Parathyroid adenoma (tissue), 2 donors: ENCODE measurements at regions not wholly inside any gene's neighbourhood (a gene's known extent, or its start where the extent isn't known, plus 50 kb on each side); places are given as distances from the start of the nearest gene placed in this dataset.

ENCODE experiments used
- H2AFZ ChIP-seq: fragments of 300-600 bp; sonication (generic); one replicate; pipeline ENCODE4 v1.7.0; 2017; ENCODE audit warnings: antibody characterized with exemption, mild to moderate bottlenecking
- H3K27ac ChIP-seq: fragments of 300-600 bp; sonication (generic); one replicate; pipeline ENCODE4 v1.7.0; 2017
- H3K27me3 ChIP-seq: fragments of 300-600 bp; sonication (generic); one replicate; pipeline ENCODE4 v1.7.0; 2017; ENCODE audit warnings: low read length; ENCODE audit not compliant: control insufficient read depth, insufficient read depth
- H3K36me3 ChIP-seq: fragments of 300-600 bp; sonication (generic); one replicate; pipeline ENCODE4 v1.7.0; 2017; ENCODE audit warnings: low read length; ENCODE audit not compliant: control insufficient read depth, insufficient read depth
- H3K4me1 ChIP-seq: fragments of 300-600 bp; sonication (generic); one replicate; pipeline ENCODE4 v1.7.0; 2017; ENCODE audit warnings: control low read depth
- H3K4me2 ChIP-seq: fragments of 300-600 bp; sonication (generic); one replicate; pipeline ENCODE4 v1.7.0; 2017; ENCODE audit warnings: low read length
- H3K4me3 ChIP-seq: fragments of 300-600 bp; sonication (generic); one replicate; pipeline ENCODE4 v1.7.0; 2017; ENCODE audit warnings: low read depth, low read length
- H3K79me2 ChIP-seq: fragments of 300-600 bp; sonication (generic); one replicate; pipeline ENCODE4 v1.7.0; 2017; ENCODE audit warnings: control low read depth
- H3K9ac ChIP-seq: fragments of 300-600 bp; sonication (generic); one replicate; pipeline ENCODE4 v1.7.0; 2017; ENCODE audit warnings: mild to moderate bottlenecking
- H3K9me3 ChIP-seq: fragments of 300-600 bp; sonication (generic); one replicate; pipeline ENCODE4 v1.7.0; 2017; ENCODE audit warnings: low read length; ENCODE audit not compliant: control insufficient read depth
- TF ChIP-seq, protein P1 (sequence below): fragments of 300-600 bp; sonication (generic); IDR thresholded peaks from one replicate; pipeline ENCODE4 v1.7.0; 2017; ENCODE audit warnings: antibody characterized with exemption, mild to moderate bottlenecking
- donor health status: primary hyperparathyroidism.

DNA sequence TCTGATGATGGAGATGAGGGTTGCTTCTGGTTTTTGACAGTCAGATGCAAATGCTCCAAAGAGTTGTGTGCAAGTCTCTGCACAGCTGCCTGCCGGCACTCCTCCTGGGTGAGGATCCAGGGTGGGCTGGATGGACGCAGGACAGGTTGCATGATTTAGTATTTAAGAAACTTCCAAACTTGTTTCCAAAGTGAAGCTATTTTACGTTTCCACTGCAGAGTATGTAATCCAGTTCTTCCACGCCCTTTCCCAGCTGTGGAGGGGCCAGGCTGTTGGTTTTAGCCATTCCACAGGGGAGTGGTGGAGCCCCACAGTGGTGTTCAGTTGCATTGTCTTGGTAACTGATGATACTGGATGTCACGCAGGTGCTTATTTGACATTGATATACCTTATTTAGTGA is 157.3 kb downstream of the THBS2 start:
- Histone ChIP-seq H3K9me3 (no peaks in the 10 kb centered on the region), H3K4me1 (peaks cover 70% of the 10 kb centered on the region), H3K79me2 (no peaks in the 10 kb centered on the region), H3K9ac (no peak overlapping the region), H3K36me3 (no peaks in the 10 kb centered on the region), H3K27ac (peak overlapping the region; percentile 73), H3K4me3 (no peak overlapping the region), H2AFZ (peak overlapping the region; percentile 5), H3K27me3 (no peaks in the 10 kb centered on the region), H3K4me2 (no peak overlapping the region)
- TF ChIP-seq, protein P1, sequence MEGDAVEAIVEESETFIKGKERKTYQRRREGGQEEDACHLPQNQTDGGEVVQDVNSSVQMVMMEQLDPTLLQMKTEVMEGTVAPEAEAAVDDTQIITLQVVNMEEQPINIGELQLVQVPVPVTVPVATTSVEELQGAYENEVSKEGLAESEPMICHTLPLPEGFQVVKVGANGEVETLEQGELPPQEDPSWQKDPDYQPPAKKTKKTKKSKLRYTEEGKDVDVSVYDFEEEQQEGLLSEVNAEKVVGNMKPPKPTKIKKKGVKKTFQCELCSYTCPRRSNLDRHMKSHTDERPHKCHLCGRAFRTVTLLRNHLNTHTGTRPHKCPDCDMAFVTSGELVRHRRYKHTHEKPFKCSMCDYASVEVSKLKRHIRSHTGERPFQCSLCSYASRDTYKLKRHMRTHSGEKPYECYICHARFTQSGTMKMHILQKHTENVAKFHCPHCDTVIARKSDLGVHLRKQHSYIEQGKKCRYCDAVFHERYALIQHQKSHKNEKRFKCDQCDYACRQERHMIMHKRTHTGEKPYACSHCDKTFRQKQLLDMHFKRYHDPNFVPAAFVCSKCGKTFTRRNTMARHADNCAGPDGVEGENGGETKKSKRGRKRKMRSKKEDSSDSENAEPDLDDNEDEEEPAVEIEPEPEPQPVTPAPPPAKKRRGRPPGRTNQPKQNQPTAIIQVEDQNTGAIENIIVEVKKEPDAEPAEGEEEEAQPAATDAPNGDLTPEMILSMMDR = peak; percentile 26

DNA sequence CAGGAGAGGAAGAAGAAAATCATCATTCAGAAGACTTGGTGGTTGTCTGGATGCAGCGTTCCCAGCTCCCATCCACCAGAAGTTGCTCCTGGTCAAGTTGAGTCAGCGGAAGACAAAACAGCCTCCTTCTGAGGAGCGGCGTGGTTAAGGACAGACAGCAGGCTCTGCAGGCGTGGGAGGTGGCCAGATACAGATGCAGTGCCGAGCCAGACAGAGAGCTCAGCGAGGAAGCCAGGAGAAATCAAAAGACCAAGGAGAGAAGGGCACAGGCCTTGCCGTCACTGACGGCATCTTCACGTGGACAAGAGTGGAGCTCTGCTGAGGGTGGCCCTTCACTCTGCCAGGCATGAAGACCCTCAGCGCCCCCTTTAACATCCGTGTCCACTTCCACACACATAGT is 158.5 kb downstream of the THBS2 start:
- Histone ChIP-seq H3K27ac (peak overlapping the region; percentile 67), H3K4me2 (no peak overlapping the region), H3K4me3 (no peak overlapping the region), H3K27me3 (no peaks in the 10 kb centered on the region), H3K4me1 (peaks cover 70% of the 10 kb centered on the region), H3K9ac (no peak overlapping the region), H2AFZ (peak overlapping the region; percentile 83), H3K36me3 (no peaks in the 10 kb centered on the region), H3K79me2 (no peaks in the 10 kb centered on the region), H3K9me3 (no peaks in the 10 kb centered on the region)
- TF ChIP-seq, protein P1 = no peak

DNA sequence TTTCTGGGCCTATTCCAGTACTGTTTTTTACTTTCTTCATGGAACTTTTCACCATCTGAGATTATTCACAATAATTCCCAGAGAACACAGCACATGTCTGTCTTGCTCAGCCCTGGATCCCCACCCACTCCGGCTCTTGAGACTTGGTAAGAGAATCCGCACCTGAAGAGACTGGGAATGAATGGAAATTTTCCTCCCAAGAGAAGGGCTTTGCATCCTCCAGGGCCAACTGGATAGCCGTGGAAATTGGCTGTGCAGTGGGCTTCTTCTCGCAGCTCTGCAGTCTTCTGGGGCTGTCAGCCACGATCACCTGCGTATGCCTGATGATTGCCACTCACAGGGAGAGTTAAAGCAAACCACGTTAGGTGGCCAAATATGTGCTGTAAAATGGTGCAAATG is 159.1 kb downstream of the THBS2 start:
- Histone ChIP-seq H3K27ac (peak overlapping the region; percentile 67), H3K4me2 (no peak overlapping the region), H3K36me3 (no peaks in the 10 kb centered on the region), H3K9me3 (no peaks in the 10 kb centered on the region), H3K4me3 (no peak overlapping the region), H3K4me1 (peaks cover 64% of the 10 kb centered on the region), H2AFZ (peak overlapping the region; percentile 83), H3K79me2 (no peaks in the 10 kb centered on the region), H3K27me3 (no peaks in the 10 kb centered on the region), H3K9ac (no peak overlapping the region)
- TF ChIP-seq, protein P1 = no peak

DNA sequence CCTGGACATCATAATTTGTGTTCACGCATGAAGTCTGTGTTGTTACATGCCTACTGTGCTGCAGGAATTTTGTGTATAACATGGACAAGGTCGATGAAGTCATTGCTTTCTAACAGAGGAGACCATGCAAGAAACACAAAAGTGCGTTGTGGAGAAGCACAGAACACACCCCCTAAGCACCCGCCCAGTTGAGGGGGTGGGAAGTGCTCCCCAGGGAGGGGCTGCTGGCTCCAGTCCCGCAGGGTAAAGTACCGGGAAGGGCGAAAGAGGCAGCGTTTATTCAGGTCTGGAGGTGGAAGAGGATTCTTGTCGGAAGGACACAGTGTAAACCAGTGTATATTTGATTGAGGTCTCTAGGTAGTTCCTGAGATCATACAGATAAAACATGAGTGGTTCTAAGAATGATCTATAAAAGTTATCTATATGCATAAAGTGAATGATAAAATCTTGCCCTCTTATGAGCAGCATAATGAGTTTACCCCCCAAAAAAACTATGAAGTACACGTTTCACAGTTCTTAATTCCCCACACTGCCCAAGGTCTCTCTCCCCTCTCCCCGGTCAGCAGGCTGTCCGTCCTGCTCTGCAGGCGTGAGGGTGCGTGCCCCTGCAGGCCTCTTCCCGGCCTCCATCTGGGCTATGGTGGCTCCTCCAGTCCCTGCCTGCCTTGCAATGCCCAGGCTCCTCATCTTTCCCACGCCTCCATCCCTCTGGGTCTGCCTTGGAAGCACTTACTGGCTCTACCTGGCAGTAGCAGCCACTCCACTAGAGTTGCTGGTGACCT is 159.7 kb downstream of the THBS2 start:
- Histone ChIP-seq H3K9me3 (no peaks in the 10 kb centered on the region), H3K4me3 (no peak overlapping the region), H3K36me3 (no peaks in the 10 kb centered on the region), H3K79me2 (no peaks in the 10 kb centered on the region), H2AFZ (peak overlapping the region; percentile 83), H3K27me3 (no peaks in the 10 kb centered on the region), H3K9ac (no peak overlapping the region), H3K4me1 (peaks cover 59% of the 10 kb centered on the region), H3K27ac (peak overlapping the region; percentile 67), H3K4me2 (no peak overlapping the region)
- TF ChIP-seq, protein P1 = no peak
